Breast epithelium (tissue), 3 donors: ENCODE measurements at regions not wholly inside any gene's neighbourhood (a gene's known extent, or its start where the extent isn't known, plus 50 kb on each side); places are given as distances from the start of the nearest gene placed in this dataset.

Source experiments
- POLR2AphosphoS5 ChIP-seq, 3 donors: sonication (generic); formaldehyde crosslinking; IDR thresholded peaks; one replicate each; pipeline ENCODE4 v1.6.1; 2017; ENCODE audit warnings: antibody characterized with exemption in 3 of 3
- TF ChIP-seq, protein P1 (sequence below), 3 donors: fragments of 450-650 bp; IDR thresholded peaks; one replicate each; pipeline ENCODE4 v1.5.1; 2016 to 2017; ENCODE audit warnings: antibody characterized with exemption in 3 of 3, mild to moderate bottlenecking in 3 of 3, moderate library complexity in 3 of 3

- TF ChIP-seq, protein P1, sequence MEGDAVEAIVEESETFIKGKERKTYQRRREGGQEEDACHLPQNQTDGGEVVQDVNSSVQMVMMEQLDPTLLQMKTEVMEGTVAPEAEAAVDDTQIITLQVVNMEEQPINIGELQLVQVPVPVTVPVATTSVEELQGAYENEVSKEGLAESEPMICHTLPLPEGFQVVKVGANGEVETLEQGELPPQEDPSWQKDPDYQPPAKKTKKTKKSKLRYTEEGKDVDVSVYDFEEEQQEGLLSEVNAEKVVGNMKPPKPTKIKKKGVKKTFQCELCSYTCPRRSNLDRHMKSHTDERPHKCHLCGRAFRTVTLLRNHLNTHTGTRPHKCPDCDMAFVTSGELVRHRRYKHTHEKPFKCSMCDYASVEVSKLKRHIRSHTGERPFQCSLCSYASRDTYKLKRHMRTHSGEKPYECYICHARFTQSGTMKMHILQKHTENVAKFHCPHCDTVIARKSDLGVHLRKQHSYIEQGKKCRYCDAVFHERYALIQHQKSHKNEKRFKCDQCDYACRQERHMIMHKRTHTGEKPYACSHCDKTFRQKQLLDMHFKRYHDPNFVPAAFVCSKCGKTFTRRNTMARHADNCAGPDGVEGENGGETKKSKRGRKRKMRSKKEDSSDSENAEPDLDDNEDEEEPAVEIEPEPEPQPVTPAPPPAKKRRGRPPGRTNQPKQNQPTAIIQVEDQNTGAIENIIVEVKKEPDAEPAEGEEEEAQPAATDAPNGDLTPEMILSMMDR (IDR thresholded peaks at IDR 0.05) = no peak
- no peak for TF ChIP-seq POLR2AphosphoS5 (IDR thresholded peaks at IDR 0.05)
These were observed 119.0 kb upstream of the MEF2A start for GRCh38 chr15:99446565-99447496.
